Activated CD4-positive, alpha-beta T cell treated with anti-CD3 and anti-CD28 coated beads, Interleukin-2, Interleukin-4, amounts not matched to agents 100 ng/mL and 50 ng/mL, durations not matched to agents 16 hours and 8 hours (primary cell): ENCODE measurements at regions not wholly inside any gene's neighbourhood (a gene's known extent, or its start where the extent isn't known, plus 50 kb on each side); places are given as distances from the start of the nearest gene placed in this dataset.
"Not testable (repeated sequence)": the region's sequence is repeated elsewhere in the genome, so short reads cannot be mapped to it uniquely, and the experiment has no call there.

Experiments
- DNase-seq: peaks from one replicate; pipeline ENCODE4 v3.0.0-alpha.2; 2020; ENCODE audit warnings: low spot score

DNA sequence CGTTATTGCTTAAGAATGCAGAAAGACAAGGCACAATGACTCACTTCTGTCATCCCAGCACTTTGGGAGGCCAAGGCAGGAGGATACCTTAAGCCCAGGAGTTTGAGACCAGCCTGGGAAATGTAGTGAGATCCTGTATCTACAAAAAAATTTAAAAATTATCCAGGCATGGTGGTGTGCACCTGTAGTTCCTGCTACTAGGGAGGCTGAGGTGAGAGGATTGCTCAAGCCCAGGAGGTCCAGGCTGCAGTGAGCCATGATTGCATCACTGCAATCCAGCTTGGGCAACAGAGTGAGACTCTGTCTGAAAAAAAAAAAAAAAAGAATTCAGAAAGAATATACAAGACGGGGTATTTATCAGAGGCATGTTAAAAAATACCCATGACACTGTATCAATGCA lies 182.0 kb upstream of the SPOPL start:
- DNase-seq: no peak

DNA sequence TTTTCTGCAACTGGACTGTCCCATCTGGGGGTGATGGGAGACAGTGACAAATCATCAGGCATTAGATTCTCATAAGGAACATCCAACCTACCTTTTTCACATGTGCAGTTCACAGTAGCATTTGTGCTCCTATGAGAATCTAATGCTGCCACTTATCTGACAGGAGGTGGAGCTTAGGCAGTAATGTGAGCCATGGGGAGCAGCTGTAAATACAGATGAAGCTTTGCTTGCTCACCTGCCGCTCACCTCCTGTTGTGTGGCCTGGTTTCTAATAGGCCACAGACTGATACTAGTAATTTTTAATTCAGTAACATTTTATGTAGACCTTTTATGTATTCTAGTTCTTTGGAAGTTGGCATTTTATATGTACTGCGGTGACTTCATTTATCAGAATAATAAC lies 180.1 kb upstream of the SPOPL start:
- DNase-seq: no peak

DNA sequence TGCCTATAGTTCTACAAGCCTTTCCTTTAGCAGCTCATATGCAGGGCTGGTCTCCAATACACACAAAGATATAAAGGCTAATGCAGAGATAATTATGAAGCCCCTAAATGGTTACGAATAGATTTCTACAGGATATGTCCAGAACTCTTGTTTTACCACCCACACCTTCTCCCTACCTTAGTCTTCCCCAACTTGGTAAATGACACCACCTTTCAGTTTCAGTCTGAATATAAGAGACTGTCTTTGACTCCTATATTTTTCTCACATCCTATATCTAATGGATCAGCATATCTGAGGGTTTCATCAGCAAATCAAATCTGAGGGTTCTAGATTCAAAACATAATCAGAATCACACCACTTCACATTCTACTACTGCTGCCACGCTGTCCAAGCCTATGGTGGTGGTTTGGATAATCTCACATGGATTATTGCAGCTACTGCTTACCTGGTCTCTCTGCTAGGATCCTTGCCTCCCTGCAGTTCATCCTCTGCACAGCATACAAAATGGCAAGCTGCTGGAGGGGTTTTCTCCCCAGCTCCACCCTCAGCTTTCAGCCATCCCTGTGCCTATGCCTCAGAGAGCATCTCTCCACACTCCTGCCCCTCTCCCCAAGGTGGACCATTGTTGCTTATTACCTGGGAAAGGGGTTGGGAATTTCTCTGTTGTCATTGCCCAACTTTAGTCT lies 178.0 kb upstream of the SPOPL start:
- no peak for DNase-seq

DNA sequence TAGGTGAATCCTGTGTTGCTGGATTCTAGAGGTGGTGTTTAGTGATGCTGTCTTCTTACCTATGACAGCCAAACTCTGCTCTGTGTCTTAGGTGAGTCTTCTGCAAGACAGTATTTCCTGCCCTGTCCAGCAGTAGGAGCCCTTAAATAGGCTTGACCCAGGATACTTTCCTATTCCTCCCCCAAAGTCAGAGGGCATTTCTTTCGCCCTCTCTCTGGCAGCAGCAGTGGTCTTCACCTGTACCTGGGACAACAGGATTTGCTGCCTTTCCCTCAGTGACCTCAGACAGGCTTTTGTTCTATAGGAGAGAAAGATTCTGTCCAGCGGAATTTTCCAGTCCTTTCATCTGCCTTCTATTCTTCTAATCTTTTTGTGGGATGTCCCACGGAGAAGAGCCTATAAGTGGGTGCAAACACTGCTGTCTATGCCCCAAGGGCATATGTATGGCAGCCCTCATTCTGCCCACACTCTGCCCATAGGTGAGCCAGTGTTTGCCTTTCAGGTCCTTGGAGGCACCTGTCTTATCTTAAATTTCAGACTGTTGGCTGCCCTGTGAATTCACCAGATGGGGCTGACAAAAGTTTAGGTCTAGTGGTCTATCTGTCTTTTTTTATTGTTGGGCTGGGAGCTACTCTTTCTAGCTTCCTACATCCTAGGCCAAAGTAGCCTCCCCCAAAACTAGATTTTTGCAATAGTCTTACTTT lies 177.3 kb upstream of the SPOPL start:
- no peak for DNase-seq

DNA sequence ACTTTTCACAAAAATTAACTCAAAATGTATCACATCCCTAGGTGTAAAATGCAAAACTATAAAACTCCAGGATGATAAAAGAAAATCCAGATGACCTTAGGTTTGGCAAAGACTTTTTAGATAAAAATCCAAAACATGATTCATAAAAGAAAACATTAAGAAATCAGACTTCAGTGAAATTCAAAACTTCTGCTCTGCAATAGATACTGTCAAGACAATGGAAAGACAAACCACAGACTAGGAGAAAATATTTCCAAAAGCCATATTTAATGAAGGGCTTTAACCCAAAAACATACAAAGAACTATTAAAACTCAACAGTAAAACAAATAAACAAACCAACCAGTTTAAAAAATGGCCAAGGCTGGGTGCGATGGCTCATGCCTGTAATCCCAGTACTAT lies 173.6 kb upstream of the SPOPL start:
- DNase-seq: no peak

DNA sequence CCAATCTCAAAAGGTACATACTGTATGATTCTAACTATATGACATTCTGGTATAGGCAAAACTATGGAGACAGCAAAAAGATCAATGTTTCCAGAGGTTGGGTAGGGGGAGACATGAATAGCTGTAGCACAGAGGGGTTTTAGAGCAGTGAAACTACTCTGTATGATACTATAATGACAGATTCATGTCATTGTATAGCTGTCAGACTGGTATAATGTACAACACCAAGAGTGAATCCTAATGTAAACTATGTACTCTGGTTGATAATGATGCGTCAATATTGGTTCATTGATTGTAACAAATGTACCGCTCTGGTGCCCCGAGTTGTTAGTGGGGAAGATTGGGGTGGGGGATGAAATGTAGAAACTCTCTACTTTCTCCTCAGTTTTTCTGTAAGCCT lies 172.4 kb upstream of the SPOPL start:
- DNase-seq: no peak

DNA sequence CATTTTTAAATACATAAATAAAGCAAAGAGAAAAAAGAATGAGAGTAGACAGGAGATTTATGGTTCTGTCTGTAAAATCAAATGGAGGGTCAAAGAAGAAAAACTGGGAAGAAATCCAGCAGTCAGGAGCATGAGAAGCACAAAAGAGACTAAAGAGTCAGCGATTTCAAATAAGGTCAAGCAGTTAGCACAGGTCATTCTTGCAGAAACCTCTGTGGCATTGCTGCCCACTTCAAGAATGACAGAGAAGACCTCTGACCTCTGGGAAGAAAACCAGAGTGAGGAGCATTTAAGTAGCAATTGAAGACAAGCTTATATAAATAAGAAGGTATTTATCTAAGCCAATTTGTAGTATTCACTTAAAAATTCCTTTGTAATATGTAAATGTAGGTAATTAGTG lies 172.0 kb upstream of the SPOPL start:
- DNase-seq: no peak

DNA sequence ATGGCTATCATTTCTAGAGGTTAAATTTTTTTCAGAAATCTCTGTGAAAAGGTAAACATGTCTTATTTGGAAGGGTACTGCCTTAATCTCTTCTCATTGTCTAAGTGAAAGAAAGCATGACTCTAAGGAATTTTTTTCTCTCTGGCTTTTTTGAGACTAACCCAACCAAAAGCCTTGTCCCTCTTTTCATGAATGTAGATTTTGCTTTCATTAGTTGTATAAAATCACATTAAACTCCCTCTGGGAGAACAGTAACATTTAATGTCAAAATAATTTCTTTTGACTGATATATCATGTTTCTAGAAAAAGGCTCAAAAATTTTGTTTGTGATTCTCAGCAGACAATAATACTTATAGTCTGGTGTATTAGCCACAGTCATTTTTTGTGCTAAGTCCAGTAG lies 168.4 kb upstream of the SPOPL start:
- no peak for DNase-seq

DNA sequence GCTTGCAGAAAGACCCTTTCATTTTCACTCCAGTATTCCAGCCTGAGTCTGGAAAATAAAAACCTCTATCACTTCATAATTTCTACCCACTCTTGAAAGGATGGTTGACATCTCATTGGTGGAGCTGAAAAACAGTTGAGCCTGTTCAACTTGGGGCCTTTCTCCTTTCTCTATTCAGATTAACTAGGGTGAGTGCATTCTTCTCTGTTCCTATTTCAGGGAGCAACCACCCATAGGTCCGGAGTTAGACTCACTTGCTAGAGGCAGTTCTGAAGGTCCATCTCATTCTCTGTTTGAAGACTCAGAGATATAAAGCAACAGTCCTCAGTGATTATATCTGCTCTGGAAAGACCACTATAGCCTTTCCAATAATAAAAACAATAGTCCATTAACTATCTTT lies 167.9 kb upstream of the SPOPL start:
- DNase-seq: no peak

DNA sequence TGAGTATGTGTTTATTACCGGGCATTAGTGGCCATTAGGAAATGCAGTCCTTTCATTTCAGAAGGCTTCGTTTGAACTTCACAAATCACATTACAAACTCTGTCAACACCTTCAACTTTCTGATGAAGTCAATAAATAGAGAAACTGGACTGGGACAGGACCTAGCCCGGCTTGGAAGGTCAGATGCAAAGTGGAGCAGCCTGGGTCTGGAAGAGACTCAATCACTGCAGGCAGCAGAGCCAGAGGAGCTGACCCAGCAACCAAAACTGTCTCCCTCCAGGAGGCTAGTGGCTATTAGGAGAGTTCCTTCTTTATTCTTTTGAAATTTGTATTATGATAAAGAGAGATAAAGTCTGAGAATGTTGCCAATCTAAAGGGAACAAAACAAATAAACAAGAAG lies 167.2 kb upstream of the SPOPL start:
- DNase-seq: no peak

DNA sequence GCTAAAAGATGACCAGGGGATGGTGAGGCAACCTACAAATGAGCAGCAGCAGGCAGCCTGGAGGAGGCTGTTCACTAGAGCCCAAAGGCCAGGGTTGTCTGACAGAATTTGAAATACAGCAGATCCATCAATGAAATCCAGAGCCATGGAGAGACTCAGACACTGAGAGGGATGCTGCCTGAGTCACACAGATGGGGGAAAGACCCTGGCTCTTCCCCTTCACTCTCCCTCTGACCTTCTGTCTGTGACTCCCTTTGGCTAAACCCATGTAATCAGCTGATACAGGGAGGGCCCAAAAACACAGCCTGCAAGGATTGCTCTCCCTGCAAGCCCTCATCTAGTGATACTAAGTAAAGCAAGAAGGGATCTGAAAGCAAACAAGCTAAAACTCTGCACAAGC lies 166.5 kb upstream of the SPOPL start:
- DNase-seq: no peak

DNA sequence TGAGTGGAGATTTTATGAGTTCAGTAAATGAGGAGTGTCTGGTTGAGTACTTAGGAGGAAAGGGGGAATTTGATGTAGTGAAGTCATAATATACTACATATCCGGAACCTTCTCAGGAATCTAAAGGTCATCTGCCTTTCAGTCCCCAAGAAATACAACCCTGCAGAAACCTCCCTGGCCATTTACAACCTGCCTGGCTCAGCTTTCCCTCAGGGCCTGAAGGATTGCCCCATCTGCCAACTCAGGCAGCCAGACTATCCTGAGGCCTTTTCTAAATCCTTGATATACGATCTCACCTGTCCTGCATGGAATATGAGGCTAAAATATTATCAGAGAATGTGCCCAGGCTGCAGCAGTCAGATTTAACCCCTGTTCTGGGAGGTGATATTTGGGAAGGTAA lies 165.4 kb upstream of the SPOPL start:
- no peak for DNase-seq

DNA sequence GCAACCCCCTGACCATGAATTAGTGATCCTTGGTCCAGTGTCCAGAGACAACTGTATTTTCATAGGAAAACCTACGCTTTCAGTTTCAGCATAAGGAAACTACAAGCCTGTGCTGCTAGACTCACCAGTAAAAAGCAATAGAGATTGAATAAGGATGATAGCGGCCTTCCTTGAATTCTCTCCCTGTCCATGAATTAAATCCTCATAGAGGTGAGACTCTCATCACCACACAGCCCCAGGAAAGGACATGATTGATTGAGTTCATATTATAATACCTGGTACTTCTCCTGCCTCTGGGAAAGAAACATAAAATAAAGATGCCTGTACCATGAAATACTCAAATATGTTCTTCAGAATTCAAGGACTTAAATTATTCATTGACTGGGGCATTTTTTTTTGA lies 146.3 kb upstream of the SPOPL start:
- no peak for DNase-seq

DNA sequence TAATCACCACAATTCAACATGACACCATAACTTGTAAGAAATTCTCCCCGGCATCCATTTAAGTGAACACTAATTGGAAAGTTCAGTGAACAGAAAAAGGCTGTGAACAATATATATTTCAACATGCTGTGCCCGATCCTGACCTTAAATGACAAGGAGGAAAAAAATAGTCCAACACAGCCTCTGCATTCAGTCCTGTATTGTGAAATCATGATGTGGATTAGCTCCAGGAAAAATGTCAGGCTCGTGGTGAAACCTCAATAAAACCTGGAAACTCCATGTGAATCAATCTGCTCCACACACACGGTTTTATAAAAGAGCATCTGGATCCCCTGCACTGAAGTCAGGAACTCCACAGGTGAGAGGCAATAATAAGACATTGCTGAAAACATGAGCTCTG lies 145.4 kb upstream of the SPOPL start:
- DNase-seq: no peak

DNA sequence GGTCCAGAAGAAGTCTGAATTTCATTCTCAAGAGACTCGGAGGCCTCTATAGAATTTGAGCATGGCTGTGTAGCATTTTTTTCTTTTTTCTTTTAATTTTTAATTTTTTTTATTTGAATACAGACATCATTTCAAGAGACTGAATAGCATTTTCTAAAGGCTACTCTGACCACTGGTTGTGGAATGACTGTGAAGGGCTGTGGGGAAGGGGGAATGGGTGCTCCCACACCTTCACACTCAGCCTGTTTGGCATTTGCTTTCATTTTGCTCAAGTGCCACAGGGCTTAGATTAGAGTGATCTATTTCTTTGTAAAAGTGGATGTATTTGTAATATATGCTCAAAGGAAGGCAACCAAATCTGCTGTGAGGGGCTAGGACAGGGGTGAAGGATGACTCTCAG lies 142.0 kb upstream of the SPOPL start:
- no peak for DNase-seq

DNA sequence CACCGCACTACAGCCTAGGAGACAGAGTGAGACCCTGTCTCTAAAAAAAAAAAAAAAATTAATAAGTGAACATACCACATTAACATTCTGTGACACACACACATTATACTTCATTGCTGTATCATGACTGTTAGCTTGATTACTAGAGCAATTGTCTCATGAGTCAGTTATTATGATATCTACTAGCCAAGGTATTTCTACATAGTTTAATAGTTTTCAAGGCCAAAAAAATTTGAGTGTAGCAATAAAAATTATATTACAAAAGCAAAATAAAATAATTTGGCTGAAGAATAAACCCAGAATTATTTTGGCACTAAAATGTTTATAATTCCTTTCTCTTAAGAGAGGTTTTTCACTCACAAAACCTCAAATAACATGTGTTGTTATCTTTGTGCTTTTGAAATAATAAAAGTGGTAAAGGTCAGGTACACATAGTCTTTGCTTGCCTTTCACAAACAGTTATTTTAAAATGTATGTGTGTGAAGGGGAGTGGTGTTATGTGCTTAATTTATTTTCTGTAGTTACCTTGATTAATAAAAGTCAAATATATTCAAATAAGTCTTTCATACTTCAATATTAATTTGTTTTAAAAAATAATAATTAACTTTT lies 136.9 kb upstream of the SPOPL start:
- DNase-seq: no peak

DNA sequence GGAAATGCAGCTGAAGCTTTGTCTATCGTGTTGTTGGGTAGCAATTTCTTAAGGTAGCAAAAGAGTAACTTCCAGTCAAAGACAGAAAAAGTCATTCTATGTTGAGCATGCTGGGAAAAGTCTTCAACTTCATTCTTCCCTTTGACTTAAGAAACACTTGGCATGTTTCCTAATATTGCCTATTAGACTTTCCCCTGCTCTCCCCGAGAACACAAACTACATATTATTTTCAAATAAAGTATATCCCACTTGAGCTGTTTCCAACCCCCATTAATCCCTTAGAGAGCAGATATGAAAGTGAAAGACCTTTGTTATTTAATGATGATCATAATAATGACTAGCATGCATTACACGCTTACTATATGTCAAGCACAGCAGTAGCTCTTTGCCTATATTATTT lies 136.0 kb upstream of the SPOPL start:
- DNase-seq: no peak

DNA sequence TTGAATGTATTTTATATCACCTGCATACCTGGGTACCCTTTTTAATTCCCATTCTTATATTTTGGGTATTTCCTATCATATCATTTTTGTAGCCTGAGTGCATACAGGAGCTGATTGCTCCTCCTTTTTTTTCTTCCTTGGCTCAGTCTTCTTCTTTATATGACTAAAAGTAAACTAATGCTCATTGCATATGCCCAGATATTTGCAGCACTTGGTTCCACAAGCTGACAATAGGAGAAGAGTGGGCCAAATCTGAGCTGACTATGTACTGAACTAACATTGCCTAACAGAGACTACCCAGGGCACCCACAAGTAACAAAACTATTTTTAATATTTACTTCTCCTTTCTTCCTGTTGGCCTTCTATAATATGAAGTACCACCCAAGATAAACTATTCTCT lies 131.7 kb upstream of the SPOPL start:
- no peak for DNase-seq

DNA sequence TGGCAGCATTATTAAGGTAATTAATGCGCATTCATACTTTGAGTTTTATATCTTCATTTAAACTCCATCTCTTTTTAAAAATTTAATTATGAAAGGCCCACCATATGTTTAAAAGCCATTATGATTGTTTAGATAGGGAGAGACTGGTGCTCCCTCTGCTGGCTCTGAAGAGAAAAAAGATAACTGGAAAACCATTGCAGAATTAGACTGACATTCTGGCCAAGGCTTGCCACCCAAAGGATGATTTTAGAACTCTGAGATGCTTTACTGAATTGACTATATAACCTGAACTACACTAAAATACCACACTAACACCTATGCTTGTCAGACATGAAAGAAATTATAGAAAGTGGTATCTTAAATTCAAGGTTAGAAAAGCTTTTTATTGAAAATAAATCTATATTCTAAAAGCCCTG lies 127.6 kb upstream of the SPOPL start:
- DNase-seq: peak; percentile 3

DNA sequence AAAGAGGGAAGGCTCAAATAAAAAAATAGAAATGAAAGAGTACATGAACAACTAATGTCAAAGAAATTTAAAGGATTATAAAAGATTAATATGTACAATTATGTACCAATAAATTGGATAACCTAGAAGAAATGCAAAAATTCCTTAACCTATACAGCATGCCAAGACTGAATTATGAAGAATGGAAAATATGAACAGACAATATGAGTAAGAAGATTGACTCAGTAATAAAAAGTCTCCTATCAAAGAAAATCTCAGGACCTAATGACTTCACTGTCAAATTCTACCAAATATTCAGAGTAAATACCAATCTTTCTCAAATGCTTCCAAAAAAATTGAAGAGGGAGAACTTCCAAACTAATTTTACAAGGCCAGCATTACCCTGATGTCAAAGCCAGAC lies 120.2 kb upstream of the SPOPL start:
- DNase-seq: no peak

DNA sequence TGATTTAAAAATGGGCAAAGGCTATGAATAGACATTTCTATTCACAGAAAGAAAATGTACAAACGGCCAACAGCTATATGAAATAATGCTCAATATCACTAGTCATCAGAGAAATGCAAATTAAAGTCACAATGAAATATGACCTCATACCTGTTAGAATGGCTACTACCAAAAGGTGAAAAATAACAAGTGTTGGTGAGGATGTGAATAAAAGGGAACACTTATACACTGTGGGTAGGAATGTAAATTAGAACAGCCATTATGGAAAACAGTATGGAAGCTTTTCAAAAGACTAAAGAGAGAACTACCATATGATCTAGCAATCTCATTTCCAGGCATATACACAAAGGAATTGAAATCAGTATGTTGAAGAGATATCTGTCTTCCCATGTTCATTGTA lies 118.9 kb upstream of the SPOPL start:
- no peak for DNase-seq

DNA sequence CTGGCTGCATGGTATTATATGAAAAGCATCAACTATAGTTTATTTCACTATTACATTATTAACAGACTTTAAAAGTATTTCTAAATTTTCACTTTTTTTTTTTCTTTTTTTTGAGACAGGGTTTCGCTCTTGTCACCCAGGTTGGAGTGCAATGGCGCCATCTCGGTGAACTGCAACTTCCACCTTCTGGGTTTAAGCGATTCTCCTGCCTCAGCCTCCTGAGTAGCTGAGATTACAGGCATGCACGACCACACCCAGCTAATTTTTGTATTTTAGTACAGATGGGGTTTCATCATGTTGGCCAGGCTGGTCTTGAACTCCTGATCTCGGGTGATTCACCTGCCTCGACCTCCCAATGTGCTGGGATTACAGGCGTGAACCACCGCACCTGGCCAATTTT lies 115.4 kb upstream of the SPOPL start:
- DNase-seq: not testable (repeated sequence)

DNA sequence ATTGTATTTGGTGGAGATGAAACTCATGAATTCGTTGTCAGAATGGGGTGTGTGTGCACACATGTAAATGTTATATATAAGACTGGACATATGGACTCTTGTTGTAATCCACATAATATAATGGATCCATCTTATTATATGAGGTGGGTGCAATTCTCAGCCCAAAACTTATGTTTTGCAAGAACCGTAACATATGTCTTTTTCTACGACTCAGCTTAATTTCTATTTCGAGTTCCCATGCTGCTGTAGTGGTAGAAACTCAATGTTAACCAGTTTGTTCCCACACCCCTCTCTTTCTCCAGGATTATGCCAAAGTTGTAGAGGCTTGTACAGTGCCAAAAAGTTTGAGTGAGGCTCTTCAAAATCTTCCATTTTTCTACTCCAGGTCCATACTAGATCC lies 112.5 kb upstream of the SPOPL start:
- DNase-seq: no peak
